ENCODE measurements at regions not wholly inside any gene's neighbourhood (a gene's known extent, or its start where the extent isn't known, plus 50 kb on each side); places are given as distances from the start of the nearest gene placed in this dataset.
"Not testable (repeated sequence)": the region's sequence is repeated elsewhere in the genome, so short reads cannot be mapped to it uniquely, and the experiment has no call there.

DNA sequence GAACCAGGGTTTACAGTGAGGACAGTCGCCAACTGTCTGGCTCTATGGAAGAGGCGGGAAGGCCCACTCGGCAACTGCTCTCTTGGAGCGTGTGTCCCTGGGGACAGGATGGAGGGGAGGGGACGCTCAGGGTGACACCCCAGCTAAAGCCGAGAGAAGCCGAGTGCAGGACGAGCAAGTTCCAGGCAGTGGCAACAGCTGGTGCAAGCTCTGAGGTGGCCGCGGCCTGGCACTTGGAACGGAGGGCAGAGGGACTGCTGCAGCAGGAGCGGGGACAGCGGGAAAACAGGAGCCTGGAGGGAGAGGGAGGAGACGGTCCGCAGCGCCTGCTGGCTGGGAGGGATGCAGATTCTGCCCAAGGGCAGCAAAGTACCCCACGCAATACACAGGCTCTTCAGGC is 113.8 kb upstream of the CCZ1B start:
- not testable (repeated sequence) for DNase-seq

DNA sequence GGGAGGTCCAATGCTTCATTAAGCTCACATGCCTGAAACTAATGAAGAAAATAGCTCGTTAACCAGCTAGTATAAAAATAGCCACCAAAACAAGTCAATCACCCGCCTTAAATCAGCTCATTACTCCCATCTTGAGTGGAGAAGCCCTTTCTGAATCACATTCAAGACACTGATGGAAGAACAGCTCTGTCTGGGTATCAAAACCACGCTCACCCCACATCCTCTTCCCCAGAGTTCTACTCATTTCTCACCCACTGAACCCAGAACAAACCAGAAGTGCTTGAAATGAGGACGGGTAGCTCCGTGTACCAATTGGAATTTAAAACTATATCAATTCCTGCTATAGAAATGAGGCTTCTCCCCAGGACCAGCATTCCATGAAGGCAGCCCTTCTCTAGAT is 120.8 kb upstream of the CCZ1B start:
- not testable (repeated sequence) for DNase-seq

DNA sequence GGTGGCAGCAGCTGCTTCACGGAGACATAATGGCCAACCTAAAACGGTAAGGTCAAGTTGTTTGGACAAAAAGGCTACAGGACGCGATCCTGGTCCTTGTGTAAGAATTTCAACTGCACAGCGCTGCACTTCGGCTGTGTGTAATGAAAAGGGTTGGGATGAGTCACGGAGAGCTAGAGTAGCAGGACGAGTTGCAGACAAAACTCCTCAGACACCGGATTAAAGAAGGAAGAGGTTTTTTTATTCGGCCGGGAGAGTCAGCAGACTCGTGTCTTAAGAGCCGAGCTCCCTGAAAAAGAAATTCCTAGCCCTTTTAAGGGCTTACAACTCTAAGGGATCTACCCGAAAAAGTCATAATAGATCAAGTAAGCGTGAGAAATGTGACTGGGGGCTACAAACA is 124.2 kb upstream of the CCZ1B start:
- not testable (repeated sequence) for DNase-seq

DNA sequence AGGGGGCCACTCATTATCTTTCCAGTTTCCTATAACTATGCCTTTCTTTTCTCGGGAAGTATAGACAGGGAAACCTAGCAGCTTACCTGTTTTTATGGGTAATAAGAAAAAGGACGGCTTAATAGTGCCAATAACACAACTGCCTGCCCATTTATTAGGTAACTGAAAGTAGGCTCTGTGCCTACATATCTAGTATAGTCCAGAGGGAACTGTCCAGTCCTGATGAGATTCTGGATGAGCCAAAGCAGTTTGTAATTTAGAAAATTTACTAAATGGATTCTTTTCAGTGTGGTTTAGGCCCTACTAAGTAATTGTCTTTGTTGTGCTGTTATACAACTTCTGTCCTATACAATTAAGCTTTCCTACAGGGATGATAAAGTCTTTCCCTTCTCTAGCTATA is 125.5 kb upstream of the CCZ1B start:
- not testable (repeated sequence) for DNase-seq

DNA sequence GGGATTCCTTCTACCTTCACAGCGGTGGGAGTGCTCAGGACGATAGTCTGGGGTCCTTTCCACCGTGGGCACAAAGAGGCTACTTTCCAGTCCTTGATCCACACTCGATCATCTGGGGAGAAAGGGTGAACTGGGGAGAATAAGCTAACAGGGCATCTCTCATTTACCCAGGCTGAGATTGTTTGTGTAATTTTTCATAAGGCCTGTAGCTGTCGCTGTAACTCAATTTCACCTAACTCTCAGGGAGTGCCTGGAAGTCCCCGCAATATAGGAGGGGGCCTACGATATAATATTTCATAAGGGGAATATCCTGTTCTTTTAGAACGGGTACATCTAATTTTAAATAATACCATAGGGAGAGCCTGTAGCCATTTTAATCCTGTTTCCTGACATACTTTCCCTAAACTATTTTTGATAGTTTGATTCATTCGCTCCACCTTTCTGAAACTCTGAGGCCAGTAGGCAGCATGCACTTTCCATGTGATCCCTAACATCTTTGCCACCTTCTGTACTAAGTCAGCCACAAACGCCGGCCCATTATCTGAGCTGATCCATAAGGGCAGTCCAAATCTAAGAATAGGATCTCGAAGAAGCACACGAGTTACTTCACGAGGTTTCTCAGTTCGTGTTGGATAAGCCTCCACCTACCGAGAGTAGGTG is 127.2 kb upstream of the CCZ1B start:
- not testable (repeated sequence) for DNase-seq

DNA sequence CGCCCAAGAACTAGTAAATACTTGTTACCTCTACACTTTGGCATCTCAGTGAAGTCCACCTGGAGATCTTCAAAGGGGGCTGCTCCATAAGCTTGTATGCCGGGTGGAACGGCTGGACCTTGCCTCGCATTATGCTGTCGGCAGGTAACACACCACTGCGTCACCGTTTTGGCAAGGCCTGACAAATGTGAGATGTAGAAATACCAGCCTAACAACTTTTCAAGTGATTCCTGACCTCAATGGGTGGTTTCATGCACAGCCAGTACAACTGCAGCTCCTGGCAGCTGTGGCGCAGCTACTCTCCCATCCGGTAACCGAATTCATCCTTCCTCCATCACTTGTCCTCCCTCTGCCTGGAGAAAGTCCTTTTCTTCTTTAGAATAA is 127.7 kb upstream of the CCZ1B start:
- not testable (repeated sequence) for DNase-seq

DNA sequence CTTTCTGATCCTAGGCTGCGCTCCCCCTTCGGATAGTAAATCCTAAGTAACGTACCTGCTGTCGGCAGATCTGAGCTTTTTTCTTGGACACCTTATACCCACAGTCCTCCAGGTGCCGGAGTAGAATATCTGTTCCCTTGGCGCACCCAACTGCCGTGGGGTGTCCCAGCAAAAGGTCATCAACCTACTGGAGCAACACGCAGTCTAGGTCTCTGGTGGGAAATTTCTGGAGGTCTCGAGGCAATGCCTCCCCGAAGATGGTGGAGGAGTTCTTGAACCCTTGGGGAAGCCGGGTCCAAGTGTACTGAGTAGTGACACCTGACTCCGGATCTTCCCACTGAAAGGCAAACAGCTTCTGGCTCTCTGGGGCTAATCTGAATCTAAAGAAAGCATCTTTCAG is 129.3 kb upstream of the CCZ1B start:
- not testable (repeated sequence) for DNase-seq

DNA sequence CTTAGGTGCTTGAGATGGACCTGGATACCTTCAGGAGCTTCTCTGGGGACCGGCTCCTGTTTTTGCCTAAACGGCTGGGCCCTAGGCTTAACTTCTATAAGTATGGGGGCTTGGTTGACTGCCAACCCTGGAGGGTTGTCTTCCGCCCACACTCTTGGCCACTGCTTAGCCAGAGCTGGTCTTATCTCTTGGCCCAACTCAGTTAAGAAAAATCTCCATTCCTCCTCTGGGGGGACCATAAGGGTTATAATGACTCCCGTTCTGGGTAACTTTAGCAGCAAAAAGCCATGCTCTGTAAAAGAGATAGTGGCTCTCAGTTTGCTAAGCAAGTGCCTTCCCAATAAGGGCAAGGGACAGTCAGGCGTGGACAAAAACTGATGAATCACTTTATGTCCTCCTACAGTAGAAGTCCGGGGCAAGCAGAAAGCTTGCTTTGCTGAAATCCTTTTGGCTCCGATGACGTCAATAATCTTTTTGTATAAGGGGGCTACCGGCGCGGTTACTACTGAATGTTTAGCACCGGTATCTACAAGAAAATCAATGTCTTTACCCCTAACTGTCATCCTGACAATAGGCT is 130.0 kb upstream of the CCZ1B start:
- DNase-seq = not testable (repeated sequence)

DNA sequence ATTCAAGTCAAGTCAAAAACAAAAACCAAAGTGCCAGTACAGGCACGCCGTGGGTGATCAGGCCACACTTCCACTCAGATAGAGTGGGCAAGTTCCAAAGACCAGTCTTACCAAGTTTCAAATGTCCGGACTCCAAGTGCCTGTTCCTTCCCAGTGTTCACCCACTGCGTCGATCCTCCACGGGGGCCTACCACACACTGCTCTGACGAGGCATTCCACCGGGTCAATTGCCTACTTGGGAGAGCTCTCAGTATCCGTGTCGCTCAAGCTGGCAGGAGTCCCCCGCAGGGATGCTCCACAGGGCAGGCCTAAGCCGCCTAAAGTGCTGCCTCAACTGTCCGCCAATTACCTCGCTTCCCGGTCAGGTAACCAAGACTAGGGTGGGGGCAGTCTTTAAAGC is 132.3 kb upstream of the CCZ1B start:
- DNase-seq = not testable (repeated sequence)

DNA sequence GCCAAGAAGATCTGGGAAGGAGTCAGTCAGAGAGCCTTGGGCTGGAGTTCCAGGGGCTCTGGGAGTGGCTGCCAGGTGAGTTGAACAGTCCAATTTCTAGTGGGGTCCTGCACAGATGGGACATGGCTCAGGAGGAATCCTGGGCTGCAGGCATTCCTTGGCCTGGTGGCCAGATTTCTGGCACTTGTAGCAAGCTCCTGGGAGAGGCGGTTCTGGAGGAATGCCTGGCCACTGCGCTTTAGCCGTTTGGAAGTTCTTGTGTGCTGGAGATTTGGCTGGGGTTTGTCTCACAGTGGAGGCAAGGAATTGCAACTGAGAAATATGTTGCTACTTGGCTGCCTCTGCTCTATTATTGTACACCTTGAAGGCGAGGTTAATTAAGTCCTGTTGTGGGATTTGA is 133.9 kb upstream of the CCZ1B start:
- DNase-seq = not testable (repeated sequence)

DNA sequence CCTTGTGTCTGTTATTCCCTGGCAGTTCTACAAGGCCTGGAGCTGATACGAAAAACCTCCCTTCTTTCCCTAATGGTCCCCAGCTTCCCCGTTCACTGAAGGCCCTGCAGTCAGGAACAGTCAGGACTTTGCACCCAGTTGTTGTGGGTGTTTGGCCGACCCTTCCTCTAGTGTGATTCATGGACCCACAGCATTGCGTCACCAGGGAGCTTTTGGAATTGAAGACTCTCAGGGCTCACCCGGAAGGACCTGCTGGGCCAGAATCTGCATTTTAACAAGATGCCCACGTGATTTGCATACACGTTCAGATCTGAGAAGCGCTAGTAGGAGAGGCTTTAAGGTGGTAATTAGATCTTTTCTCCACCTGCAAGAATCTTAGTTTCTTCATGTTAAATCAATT is 136.8 kb upstream of the CCZ1B start:
- DNase-seq = not testable (repeated sequence)

DNA sequence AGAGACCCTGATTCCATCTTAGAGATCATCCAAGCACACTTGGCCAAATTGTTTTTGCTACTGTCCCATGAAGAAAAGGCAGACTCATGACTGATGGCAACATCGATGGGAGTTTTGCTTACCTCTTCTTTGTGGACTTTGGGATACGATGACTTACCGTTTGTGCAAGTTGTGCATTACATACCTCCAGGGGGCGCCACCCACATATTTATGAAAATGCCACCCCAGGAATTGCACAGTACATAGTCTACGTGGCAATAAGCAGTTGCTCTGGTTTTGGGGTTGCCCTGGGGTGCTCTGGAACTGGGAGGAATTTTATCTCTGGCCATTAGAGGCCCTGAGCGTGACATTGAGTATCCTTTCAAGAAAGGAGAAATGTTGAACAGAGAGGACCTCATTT is 139.0 kb upstream of the CCZ1B start:
- not testable (repeated sequence) for DNase-seq

DNA sequence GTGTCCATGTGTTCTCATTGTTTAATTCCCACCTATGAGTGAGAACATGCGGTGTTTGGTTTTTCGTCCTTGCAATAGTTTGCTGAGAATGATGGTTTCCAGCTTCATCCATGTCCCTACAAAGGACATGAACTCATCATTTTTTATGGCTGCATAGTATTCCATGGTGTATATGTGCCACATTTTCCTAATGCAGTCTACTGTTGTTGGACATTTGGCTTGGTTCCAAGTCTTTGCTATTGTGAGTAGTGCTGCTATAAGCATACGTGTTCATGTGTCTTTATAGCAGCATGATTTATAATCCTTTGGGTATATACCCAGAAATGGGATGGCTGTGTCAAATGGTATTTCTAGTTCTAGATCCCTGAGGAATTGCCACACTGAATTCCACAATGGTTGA is 144.1 kb upstream of the CCZ1B start:
- not testable (repeated sequence) for DNase-seq

DNA sequence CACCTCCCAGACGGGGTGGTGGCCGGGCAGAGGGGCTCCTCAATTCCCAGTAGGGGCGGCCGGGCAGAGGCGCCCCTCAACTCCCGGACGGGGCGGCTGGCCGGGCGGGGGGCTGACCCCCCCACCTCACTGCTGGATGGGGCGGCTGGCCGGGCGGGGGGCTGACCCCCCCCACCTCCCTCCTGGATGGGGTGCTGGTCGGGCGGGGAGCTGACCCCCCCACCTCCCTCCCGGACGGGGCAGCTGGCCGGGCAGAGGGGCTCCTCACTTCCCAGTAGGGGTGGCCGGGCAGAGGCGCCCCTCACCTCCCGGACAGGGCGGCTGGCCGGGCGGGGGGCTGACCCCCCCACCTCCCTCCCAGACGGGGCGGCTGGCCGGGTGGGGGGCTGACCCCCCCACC is 148.8 kb upstream of the CCZ1B start:
- not testable (repeated sequence) for DNase-seq

DNA sequence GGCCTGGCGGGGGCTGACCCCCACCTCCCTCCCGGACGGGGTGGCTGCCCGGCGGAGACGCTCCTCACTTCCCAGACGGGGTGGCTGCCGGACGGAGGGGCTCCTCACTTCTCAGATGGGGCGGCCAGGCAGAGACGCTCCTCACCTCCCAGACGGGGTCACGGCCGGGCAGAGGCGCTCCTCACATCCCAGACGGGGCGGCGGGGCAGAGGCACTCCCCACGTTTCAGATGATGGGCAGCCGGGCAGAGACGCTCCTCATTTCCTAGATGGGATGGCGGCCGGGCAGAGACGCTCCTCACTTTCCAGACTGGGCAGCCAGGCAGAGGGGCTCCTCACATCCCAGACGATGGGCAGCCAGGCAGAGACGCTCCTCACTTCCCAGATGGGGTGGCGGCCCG is 149.3 kb upstream of the CCZ1B start:
- DNase-seq = not testable (repeated sequence)

DNA sequence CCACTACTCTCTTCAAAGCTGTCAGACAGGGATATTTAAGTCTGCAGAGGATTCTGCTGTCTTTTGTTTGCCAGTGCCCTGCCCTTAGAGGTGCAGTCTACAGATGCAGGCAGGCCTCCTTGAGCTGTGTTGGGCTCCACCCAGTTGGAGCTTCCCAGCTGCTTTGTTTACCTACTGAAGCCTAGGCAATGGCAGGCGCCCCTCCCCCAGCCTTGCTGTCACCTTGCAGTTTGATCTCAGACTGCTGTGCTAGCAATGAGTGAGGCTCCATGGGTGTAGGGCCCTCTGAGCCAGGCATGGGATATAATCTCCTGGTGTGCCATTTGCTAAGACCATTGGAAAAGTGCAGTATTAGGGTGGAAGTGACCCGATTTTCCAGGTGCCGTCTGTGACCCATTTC is 151.3 kb upstream of the CCZ1B start:
- DNase-seq = not testable (repeated sequence)

DNA sequence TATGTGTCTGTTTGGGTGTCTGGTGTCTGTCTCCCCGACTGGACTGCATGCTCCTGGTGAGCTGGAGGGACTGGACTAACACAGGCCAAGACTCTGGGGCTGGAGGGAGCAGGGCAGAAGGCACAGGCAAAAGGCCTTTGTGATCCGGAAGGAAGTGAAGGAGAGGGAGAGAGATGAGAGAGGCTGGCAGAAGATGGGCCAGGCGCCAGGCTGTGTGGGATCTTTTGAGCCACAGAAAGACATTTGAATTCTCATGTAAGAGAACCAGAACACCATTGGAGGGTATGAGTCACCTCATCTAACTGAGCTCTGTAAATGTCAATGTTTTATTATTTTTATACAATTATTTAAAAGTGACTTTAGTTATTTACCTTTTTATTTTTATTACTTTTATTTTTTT is 152.3 kb upstream of the CCZ1B start:
- DNase-seq = not testable (repeated sequence)

DNA sequence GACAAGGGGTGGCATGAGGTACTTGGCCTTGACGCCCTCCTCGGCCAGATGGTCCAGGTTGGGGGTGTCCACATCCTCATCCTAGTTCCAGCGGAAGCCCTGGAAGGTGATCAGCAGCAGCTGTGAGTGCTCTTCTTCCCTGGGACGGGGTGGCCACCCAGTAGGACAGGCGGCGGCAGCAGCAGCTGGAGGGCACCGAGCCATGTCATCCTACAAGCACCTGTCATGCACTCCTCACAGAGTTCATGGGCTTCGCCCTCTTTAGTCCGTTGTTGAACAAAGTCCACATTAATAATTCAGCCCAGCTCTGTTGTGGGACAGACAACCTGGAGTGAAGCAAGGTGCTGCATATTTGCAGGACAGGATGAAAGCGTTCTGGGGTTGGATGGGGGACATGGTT is 153.4 kb upstream of the CCZ1B start:
- not testable (repeated sequence) for DNase-seq

DNA sequence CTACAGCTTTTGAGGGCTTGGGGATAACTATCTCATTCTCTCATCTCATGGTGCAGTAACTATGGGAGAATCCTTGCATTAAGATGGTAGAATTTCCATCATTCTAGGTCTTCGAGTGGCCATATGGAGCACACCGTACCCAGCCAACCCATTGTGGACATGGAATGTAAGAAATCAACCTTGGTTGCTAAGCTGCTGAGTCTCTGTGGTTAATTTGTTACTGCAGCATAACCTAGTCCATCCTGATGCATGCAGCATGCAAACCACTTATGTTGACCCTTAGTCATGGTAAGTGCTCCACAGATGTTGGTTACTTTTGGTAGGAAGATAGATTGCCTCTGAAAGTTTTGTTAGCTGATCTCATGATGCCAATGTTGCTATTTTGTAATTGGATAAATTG is 156.3 kb upstream of the CCZ1B start:
- not testable (repeated sequence) for DNase-seq

DNA sequence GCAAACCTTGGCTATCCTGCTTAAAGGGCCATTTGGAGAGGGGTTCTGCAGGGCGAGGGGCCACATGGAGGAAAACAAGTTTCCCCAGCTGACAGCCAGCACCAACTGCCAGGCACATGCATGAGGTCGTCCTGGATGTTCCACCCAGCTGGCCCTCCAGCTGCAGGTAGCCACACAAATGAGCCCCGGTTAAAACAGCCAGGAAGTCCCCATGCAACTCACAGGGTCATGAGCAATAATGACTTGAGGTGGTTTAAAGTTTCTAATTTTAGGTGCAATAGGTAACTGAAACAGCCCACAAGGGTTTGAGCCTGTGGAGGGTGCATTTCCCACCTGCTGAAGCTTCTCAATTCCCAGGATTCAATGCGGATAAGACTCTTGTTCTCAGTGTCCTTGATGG is 160.8 kb upstream of the CCZ1B start:
- DNase-seq = not testable (repeated sequence)

DNA sequence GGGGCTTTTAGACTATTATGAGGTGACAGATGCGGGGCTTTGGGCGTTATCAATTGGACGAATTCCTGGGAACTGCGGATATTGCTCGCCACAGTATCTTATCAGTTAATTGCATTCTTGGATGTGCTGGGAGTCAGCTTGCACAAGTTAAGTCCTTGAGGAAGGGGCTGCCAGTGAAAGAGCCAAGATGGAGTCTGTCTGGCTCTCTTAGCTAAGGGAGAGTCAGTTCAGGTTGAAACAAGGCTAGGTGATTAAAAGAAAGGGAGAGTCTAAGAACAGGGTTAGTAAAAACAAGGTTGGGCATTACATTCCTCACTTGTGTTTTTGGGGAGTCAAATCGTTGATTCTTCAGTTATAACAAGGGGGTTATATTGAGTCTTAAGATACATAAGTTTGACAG is 162.5 kb upstream of the CCZ1B start:
- DNase-seq = not testable (repeated sequence)

DNA sequence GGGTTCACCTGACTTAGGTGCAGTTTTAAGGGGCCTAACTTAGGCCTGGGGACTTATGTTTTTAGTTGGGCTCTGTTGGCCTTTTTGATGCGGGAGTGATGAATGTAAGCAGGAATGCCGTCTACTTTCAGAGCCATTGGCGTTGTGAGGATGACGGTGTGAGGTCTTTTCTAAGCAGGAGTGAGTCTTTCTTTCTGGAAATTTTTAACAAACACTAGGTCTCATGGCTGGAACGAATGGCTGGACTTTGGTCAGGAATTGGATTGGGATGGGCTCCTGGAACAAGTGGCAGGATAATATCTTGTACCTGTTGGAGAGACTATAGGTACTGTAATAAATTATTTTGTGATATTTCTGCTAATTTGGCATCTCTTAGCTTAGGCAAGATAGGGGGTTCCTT is 163.9 kb upstream of the CCZ1B start:
- not testable (repeated sequence) for DNase-seq

DNA sequence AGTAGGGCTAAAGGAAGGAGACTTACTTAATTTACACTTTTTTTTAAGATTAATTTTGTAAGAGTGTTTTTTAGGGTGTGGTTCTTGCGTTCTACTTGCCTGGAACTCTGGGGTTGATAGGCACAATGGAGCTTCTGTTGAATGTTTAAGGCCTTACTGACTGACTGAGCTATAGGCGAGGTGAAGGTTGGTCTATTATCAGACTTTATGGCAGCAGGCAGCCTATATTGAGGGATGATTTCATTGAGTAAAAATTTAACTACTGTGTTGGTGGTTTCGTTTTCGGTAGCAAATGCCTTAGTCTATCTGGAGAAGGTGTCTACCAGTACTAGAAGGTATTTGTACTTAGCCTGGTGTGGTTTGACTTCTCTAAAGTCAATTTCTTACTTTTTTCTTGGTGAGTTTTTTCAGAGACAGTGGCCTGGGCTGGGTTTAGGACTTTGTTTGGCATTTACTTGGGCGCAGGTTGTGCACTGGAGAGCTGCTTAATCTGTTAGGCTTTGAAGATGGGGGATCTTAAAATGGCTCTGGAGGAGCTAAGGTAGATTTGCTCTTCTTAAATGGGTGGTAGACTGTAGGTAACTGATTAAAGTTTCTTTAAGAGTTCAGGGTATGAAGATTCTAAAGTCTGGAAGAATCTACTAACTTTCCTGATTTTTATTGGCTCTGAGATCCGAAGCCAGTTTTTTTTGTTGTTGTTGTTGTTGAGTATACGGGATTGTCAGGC is 164.5 kb upstream of the CCZ1B start:
- DNase-seq = not testable (repeated sequence)

DNA sequence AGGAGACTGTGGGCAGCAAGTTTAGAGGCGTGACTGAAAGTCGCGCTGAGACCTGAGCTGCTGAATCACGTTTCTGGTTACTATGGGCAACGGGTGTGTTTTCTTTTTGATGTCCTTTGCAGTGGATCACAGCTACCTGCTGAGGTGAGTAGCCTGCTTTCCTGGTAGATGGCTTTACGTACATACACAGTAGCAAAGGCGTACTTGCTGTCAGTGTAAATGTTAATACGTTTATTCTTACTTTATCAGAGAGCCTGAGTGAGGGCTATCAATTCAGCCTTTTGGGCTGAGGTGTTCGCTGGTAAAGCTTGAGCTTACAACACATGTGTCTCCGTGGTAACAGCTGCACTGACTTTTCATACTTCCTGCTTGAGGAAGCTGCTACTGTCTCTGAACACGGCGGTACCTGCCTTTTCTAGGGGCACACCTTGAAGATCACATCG is 165.1 kb upstream of the CCZ1B start:
- DNase-seq = not testable (repeated sequence)

All from NCI-H1092 (cell line).